OCI-LY7 (cell line): ENCODE measurements at regions not wholly inside any gene's neighbourhood (a gene's known extent, or its start where the extent isn't known, plus 50 kb on each side); places are given as distances from the start of the nearest gene placed in this dataset.

Experiments used
- BruUV-seq: library from RNA; stranded (reverse); fragments of 400-500 nt; replicated peaks from 2 replicates; lab custom pipeline; 2021; lab: Mats Ljungman, UMichigan
- CTCF ChIA-PET: fragments of 300-600 bp; sonication (Branson Sonifier 250); formaldehyde crosslinking; loops from one replicate; lab custom pipeline; 2022; ENCODE audit warnings: antibody characterized with exemption; ENCODE audit not compliant: unreplicated experiment; lab: Charles Lee
- POLR2A ChIA-PET: fragments of 300-600 bp; sonication (Branson Sonifier 250); formaldehyde crosslinking; loops from one replicate; lab custom pipeline; 2022; ENCODE audit warnings: antibody characterized with exemption; lab: Charles Lee
- DNase-seq: peaks from one replicate; pipeline ENCODE4 v3.0.0-alpha.2; 2015; ENCODE audit warnings: low spot score
- H2AFZ ChIP-seq: fragments of 200-600 bp; sonication (generic), shearing (Covaris generic); 2 replicates; pipeline ENCODE4 v1.6.1; 2014; ENCODE audit warnings: mild to moderate bottlenecking, antibody characterized with exemption, low read length, moderate library complexity
- H3K27ac ChIP-seq: fragments of 200-600 bp; sonication (generic); 2 replicates; pipeline ENCODE4 v1.5.1; 2014; ENCODE audit warnings: mixed run types, low read depth, mild to moderate bottlenecking, moderate library complexity, low read length, inconsistent platforms; ENCODE audit not compliant: poor library complexity, severe bottlenecking
- H3K36me3 ChIP-seq: fragments of 200-600 bp; sonication (generic); 2 replicates; pipeline ENCODE4 v1.6.1; 2014; ENCODE audit warnings: mild to moderate bottlenecking, antibody characterized with exemption, low read length, moderate library complexity, mixed read lengths; ENCODE audit not compliant: insufficient read depth
- H3K4me1 ChIP-seq: fragments of 200-600 bp; sonication (generic); 2 replicates; pipeline ENCODE4 v1.5.1; 2014; ENCODE audit warnings: mild to moderate bottlenecking, low read length; ENCODE audit not compliant: insufficient read depth, poor library complexity, severe bottlenecking
- H3K4me2 ChIP-seq: fragments of 200-600 bp; sonication (generic); 2 replicates; pipeline ENCODE4 v1.6.1; 2014; ENCODE audit warnings: mild to moderate bottlenecking, low read length
- H3K4me3 ChIP-seq: fragments of 200-600 bp; sonication (generic); 2 replicates; pipeline ENCODE4 v1.5.1; 2014; ENCODE audit warnings: mild to moderate bottlenecking, low read depth, low read length; ENCODE audit not compliant: poor library complexity, severe bottlenecking
- H3K79me2 ChIP-seq: fragments of 200-600 bp; sonication (generic); 2 replicates; pipeline ENCODE4 v1.6.1; 2016; ENCODE audit warnings: low read depth, mild to moderate bottlenecking, low read length, moderate library complexity, mixed read lengths; ENCODE audit not compliant: insufficient read depth
- H3K9me2 ChIP-seq: fragments of 200-600 bp; sonication (generic); 2 replicates; pipeline ENCODE4 v1.6.1; 2016; ENCODE audit warnings: mild to moderate bottlenecking, low read length, mixed read lengths; ENCODE audit not compliant: insufficient read depth
- H3K9me3 ChIP-seq: fragments of 200-600 bp; sonication (generic); 2 replicates; pipeline ENCODE4 v1.6.1; 2014; ENCODE audit warnings: mild to moderate bottlenecking, mixed run types, low read length, mixed read lengths
- H4K20me1 ChIP-seq: fragments of 200-600 bp; sonication (generic); 2 replicates; pipeline ENCODE4 v1.6.1; 2014; ENCODE audit warnings: mild to moderate bottlenecking, antibody characterized with exemption, low read length, moderate library complexity, mixed read lengths; ENCODE audit not compliant: insufficient read depth
- EZH2phosphoT487 ChIP-seq: fragments of 200-600 bp; sonication (generic); IDR thresholded peaks from 2 replicates; pipeline ENCODE4 v1.6.1; 2018; ENCODE audit warnings: low read depth, borderline replicate concordance, mild to moderate bottlenecking, mixed run types, antibody characterized with exemption, low read length, moderate library complexity, mixed read lengths
- intact Hi-C: fragments of 100-400 bp; cut with micrococcal nuclease; formaldehyde crosslinking; loops from one replicate; pipeline ENCODE4 v1.10.0; 2022; ENCODE audit not compliant: unreplicated experiment
- TF ChIP-seq, protein P1 (sequence below): fragments of 200-600 bp; sonication (generic); conservative IDR thresholded peaks from 2 replicates; pipeline ENCODE4 v1.5.1; 2014; ENCODE audit warnings: mild to moderate bottlenecking, antibody characterized with exemption, low read length, moderate library complexity, mixed read lengths

DNA sequence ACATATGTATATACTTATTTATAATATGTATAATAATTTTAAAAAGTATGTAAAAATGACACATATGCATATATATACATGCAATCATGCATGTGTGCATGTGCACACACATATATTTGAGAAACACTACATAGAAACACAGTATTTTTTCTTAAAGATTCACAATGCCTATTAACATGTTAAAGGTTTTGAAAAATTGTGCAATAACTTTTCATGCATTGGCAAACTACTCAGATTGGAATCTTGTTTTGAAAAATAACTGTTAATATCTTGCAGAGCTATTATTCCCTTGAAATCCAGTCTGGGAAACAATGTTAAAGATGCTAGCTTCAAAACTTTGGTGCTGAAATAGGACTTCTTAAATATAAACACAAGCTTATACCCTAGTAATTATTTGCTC lies 256.2 kb upstream of the P2RY1 start:
- Histone ChIP-seq H3K9me3 (no peaks in the 10 kb centered on the region), H3K36me3 (no peaks in the 10 kb centered on the region), H3K9me2 (no peaks in the 10 kb centered on the region), H4K20me1 (no peaks in the 10 kb centered on the region), H3K79me2 (no peaks in the 10 kb centered on the region), H2AFZ (no peak overlapping the region), H3K4me2 (no peak overlapping the region), H3K27ac (no peak overlapping the region), H3K4me1 (no peaks in the 10 kb centered on the region), H3K4me3 (no peak overlapping the region)
- CTCF ChIA-PET = no interaction called here
- no peak for TF ChIP-seq EZH2phosphoT487
- TF ChIP-seq, protein P1, sequence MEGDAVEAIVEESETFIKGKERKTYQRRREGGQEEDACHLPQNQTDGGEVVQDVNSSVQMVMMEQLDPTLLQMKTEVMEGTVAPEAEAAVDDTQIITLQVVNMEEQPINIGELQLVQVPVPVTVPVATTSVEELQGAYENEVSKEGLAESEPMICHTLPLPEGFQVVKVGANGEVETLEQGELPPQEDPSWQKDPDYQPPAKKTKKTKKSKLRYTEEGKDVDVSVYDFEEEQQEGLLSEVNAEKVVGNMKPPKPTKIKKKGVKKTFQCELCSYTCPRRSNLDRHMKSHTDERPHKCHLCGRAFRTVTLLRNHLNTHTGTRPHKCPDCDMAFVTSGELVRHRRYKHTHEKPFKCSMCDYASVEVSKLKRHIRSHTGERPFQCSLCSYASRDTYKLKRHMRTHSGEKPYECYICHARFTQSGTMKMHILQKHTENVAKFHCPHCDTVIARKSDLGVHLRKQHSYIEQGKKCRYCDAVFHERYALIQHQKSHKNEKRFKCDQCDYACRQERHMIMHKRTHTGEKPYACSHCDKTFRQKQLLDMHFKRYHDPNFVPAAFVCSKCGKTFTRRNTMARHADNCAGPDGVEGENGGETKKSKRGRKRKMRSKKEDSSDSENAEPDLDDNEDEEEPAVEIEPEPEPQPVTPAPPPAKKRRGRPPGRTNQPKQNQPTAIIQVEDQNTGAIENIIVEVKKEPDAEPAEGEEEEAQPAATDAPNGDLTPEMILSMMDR = no peak
- no TSS peak for BruUV-seq
- POLR2A ChIA-PET = interaction anchor here (0.7 kb wide), 1 partner anchor 29 kb away, joined by 4 read pairs; no protein-coding TSS in a partner anchor
- DNase-seq = no peak
- intact Hi-C loops = loop anchor here (10.0 kb wide), 1 partner anchor 394 kb away; no protein-coding TSS in a partner anchor

GRCh38 chr3:152581951-152582350 lies 253.0 kb upstream of the P2RY1 start:
- no peak for DNase-seq
- ChIA-PET CTCF (no interaction called here), POLR2A (interaction anchor here (0.6 to 1.0 kb wide), 2 partner anchors 11 to 67 kb away, joined by 3 to 4 read pairs; no protein-coding TSS in a partner anchor)
- Histone ChIP-seq H3K27ac (no peak overlapping the region), H3K4me3 (no peak overlapping the region), H2AFZ (no peak overlapping the region), H3K79me2 (no peaks in the 10 kb centered on the region), H3K9me2 (no peaks in the 10 kb centered on the region), H4K20me1 (no peaks in the 10 kb centered on the region), H3K9me3 (no peaks in the 10 kb centered on the region), H3K36me3 (no peaks in the 10 kb centered on the region), H3K4me2 (no peak overlapping the region), H3K4me1 (no peaks in the 10 kb centered on the region)
- BruUV-seq = no TSS peak
- intact Hi-C loops = no loop called here
- TF ChIP-seq, protein P1 = no peak
- TF ChIP-seq EZH2phosphoT487 = no peak

DNA sequence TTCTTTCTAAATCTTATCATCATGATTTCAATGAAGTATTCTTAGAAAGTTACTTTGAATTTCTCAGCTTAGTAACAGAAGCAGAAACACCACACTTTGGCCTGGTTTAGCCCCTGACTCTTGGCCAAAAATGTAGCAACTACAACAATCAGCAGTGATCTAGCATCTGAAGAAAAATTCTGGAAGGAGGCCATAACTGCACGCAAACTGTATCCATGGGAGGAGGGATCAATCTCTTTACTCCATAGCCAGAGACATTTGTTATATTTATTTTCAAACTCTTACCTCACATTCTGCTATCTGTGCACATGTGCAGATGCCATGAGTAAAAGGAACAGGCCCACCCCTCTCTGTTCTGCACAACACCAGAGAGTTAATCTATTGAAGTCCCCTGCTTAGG lies 251.0 kb upstream of the P2RY1 start:
- intact Hi-C loops = no loop called here
- H4K20me1 ChIP-seq = no peaks in the 10 kb centered on the region
- H3K27ac ChIP-seq = no peak overlapping the region
- TF ChIP-seq EZH2phosphoT487 = no peak
- TF ChIP-seq, protein P1 = no peak
- no peaks in the 10 kb centered on the region for H3K4me1 ChIP-seq
- no TSS peak for BruUV-seq
- H3K36me3 ChIP-seq = no peaks in the 10 kb centered on the region
- no peaks in the 10 kb centered on the region for H3K9me2 ChIP-seq
- POLR2A ChIA-PET = interaction anchor here (1.6 kb wide), 1 partner anchor 13 kb away, joined by 6 read pairs; no protein-coding TSS in a partner anchor
- CTCF ChIA-PET = no interaction called here
- H3K79me2 ChIP-seq = no peaks in the 10 kb centered on the region
- no peak overlapping the region for H3K4me3 ChIP-seq
- no peaks in the 10 kb centered on the region for H3K9me3 ChIP-seq
- H3K4me2 ChIP-seq = no peak overlapping the region
- DNase-seq = no peak
- no peak overlapping the region for H2AFZ ChIP-seq
